PC-3 (cell line): ENCODE measurements at regions not wholly inside any gene's neighbourhood (a gene's known extent, or its start where the extent isn't known, plus 50 kb on each side); places are given as distances from the start of the nearest gene placed in this dataset.
A peak's percentile ranks its signal among the peaks of the same experiment; 100 is the strongest.

ENCODE experiments used
- ATAC-seq: fragments of 200-7000 bp; cut with Tn5 transposase; 2 replicates; pipeline ENCODE4 v1.9.1; 2020; ENCODE audit warnings: mild to moderate bottlenecking, moderate library complexity
- BruUV-seq: library from RNA; stranded (reverse); fragments of 400-500 nt; replicated peaks from 2 replicates; lab custom pipeline; 2021; lab: Mats Ljungman, UMichigan
- CTCF ChIA-PET: fragments of 300-600 bp; sonication (Branson Sonifier 250); formaldehyde crosslinking; loops from one replicate; lab custom pipeline; 2022; ENCODE audit warnings: antibody characterized with exemption; lab: Charles Lee
- POLR2A ChIA-PET: fragments of 300-600 bp; sonication (Branson Sonifier 250); formaldehyde crosslinking; loops from one replicate; lab custom pipeline; 2022; ENCODE audit warnings: antibody characterized with exemption; ENCODE audit not compliant: unreplicated experiment; lab: Charles Lee
- DNase-seq: peaks from one replicate; pipeline ENCODE4 v3.0.0-alpha.2; 2015
- H2AFZ ChIP-seq: fragments of 300-600 bp; sonication (generic); 2 replicates; pipeline ENCODE4 v1.6.0; 2016; ENCODE audit warnings: antibody characterized with exemption, low read length
- H3F3A ChIP-seq: fragments of 300-600 bp; sonication (generic); one replicate; pipeline ENCODE4 v1.6.0; 2017; ENCODE audit warnings: antibody characterized with exemption, low read length, control low read depth, mild to moderate bottlenecking; ENCODE audit not compliant: unreplicated experiment
- H3K27ac ChIP-seq: fragments of 300-600 bp; sonication (generic); 2 replicates; pipeline ENCODE4 v1.5.1; 2016; ENCODE audit warnings: mild to moderate bottlenecking, low read length
- H3K27me3 ChIP-seq: fragments of 300-600 bp; sonication (generic); 2 replicates; pipeline ENCODE4 v1.6.1; 2016; ENCODE audit warnings: low read length, mixed read lengths
- H3K36me3 ChIP-seq: fragments of 300-600 bp; sonication (generic); 2 replicates; pipeline ENCODE4 v1.6.1; 2016; ENCODE audit warnings: low read depth, mixed run types, low read length, mixed read lengths
- H3K4me1 ChIP-seq: fragments of 300-600 bp; sonication (generic); 2 replicates; pipeline ENCODE4 v1.5.1; 2016; ENCODE audit warnings: low read length; ENCODE audit not compliant: insufficient read depth
- H3K4me2 ChIP-seq: fragments of 300-600 bp; sonication (generic); 2 replicates; pipeline ENCODE4 v1.6.0; 2016; ENCODE audit warnings: low read length
- H3K4me3 ChIP-seq: fragments of 300-600 bp; sonication (generic); 2 replicates; pipeline ENCODE4 v1.5.1; 2016; ENCODE audit warnings: mild to moderate bottlenecking, low read length, mixed read lengths
- H3K79me2 ChIP-seq: fragments of 300-600 bp; sonication (generic); 2 replicates; pipeline ENCODE4 v1.6.1; 2017; ENCODE audit warnings: low read length, mixed read lengths
- H3K9ac ChIP-seq: fragments of 300-600 bp; sonication (generic); 2 replicates; pipeline ENCODE4 v1.6.0; 2016; ENCODE audit warnings: mild to moderate bottlenecking, low read length
- H3K9me2 ChIP-seq: fragments of 300-600 bp; sonication (generic); replicated peaks from 2 replicates; pipeline ENCODE4 v1.6.1; 2016; ENCODE audit warnings: mixed run types, low read length, mixed read lengths
- H3K9me3 ChIP-seq: fragments of 300-600 bp; sonication (generic); 2 replicates; pipeline ENCODE4 v1.6.1; 2016; ENCODE audit warnings: low read length, mixed read lengths
- H4K20me1 ChIP-seq: fragments of 300-600 bp; sonication (generic); 2 replicates; pipeline ENCODE4 v1.6.1; 2016; ENCODE audit warnings: low read length, mixed read lengths
- EZH2 ChIP-seq: fragments of 300-600 bp; sonication (generic); IDR thresholded peaks from one replicate; pipeline ENCODE4 v1.6.1; 2017; ENCODE audit warnings: antibody characterized with exemption, mild to moderate bottlenecking, low read length; ENCODE audit not compliant: unreplicated experiment
- EZH2phosphoT487 ChIP-seq: fragments of 300-600 bp; sonication (generic); IDR thresholded peaks from 2 replicates; pipeline ENCODE4 v1.6.1; 2018; ENCODE audit warnings: mild to moderate bottlenecking, antibody characterized with exemption, low read length, borderline replicate concordance
- intact Hi-C: fragments of 100-400 bp; cut with micrococcal nuclease; formaldehyde crosslinking; loops from 2 replicates; pipeline ENCODE4 v1.9.0; 2023
- TF ChIP-seq, protein P1 (sequence below): fragments of 300-600 bp; sonication (generic); conservative IDR thresholded peaks from 2 replicates; pipeline ENCODE4 v1.5.1; 2017; ENCODE audit warnings: antibody characterized with exemption, low read depth, mild to moderate bottlenecking, low read length

DNA sequence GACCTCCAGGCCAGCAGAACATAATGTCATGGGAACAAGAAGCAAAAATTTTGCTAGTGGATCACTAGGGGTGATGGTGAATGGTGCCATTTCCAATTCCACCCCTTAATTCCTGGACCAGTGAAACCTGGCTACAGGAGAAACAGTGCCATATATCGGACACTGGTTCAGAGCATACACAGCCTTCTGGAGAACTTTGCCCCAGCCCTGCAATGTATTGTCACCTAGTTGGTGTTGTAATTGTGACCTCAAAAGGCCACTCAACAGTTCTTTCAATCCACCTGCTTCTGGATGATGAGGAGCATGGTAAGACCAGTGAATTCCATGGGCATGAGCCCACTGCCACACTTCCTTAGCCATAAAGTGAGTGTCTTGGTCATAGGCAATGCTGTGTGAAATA is 59.8 kb upstream of the AASS start:
- POLR2A ChIA-PET = no interaction called here
- H3K4me2 ChIP-seq = no peak overlapping the region
- H3K27me3 ChIP-seq = no peaks in the 10 kb centered on the region
- H3K36me3 ChIP-seq = no peaks in the 10 kb centered on the region
- no peak for DNase-seq
- no peak overlapping the region for H3K9ac ChIP-seq
- no peaks in the 10 kb centered on the region for H3F3A ChIP-seq
- no peak for ATAC-seq
- TF ChIP-seq EZH2 (no peak), EZH2phosphoT487 (no peak)
- TF ChIP-seq, protein P1, sequence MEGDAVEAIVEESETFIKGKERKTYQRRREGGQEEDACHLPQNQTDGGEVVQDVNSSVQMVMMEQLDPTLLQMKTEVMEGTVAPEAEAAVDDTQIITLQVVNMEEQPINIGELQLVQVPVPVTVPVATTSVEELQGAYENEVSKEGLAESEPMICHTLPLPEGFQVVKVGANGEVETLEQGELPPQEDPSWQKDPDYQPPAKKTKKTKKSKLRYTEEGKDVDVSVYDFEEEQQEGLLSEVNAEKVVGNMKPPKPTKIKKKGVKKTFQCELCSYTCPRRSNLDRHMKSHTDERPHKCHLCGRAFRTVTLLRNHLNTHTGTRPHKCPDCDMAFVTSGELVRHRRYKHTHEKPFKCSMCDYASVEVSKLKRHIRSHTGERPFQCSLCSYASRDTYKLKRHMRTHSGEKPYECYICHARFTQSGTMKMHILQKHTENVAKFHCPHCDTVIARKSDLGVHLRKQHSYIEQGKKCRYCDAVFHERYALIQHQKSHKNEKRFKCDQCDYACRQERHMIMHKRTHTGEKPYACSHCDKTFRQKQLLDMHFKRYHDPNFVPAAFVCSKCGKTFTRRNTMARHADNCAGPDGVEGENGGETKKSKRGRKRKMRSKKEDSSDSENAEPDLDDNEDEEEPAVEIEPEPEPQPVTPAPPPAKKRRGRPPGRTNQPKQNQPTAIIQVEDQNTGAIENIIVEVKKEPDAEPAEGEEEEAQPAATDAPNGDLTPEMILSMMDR = no peak
- no peak overlapping the region for H3K27ac ChIP-seq
- H2AFZ ChIP-seq = no peak overlapping the region
- BruUV-seq = no TSS peak
- no peaks in the 10 kb centered on the region for H3K9me3 ChIP-seq
- no peaks in the 10 kb centered on the region for H3K9me2 ChIP-seq
- no peaks in the 10 kb centered on the region for H3K4me1 ChIP-seq
- H3K4me3 ChIP-seq = no peak overlapping the region
- intact Hi-C loops = no loop called here
- no peaks in the 10 kb centered on the region for H4K20me1 ChIP-seq
- H3K79me2 ChIP-seq = no peaks in the 10 kb centered on the region
- CTCF ChIA-PET = no interaction called here

DNA sequence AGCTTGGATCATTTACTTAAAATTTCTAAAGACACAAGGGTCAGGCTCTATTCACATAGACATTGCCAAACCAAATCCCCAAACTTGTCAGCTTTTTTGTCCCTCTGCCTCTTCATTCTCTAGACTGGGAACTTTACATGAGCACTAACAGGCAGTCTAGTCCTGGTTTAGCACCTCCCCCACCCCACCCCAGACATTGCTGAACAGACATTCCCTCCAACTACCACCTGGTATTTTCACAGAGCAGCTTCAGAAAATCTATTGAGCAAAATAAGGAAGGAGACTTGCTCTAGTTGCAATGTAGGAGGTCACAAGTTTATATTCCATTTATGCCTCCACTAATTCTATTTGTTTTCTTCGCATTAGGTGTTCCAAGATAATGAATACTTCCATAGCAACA is 56.8 kb upstream of the AASS start:
- intact Hi-C loops = no loop called here
- Histone ChIP-seq H2AFZ (no peak overlapping the region), H3K4me2 (no peak overlapping the region), H4K20me1 (no peaks in the 10 kb centered on the region), H3K27me3 (no peaks in the 10 kb centered on the region), H3K9ac (no peak overlapping the region), H3K4me3 (no peak overlapping the region), H3K4me1 (no peaks in the 10 kb centered on the region), H3F3A (no peaks in the 10 kb centered on the region), H3K27ac (no peak overlapping the region), H3K9me3 (no peaks in the 10 kb centered on the region), H3K9me2 (no peaks in the 10 kb centered on the region), H3K79me2 (no peaks in the 10 kb centered on the region), H3K36me3 (no peaks in the 10 kb centered on the region)
- ATAC-seq (no peak), DNase-seq (no peak)
- ChIA-PET CTCF (no interaction called here), POLR2A (no interaction called here)
- no TSS peak for BruUV-seq
- TF ChIP-seq EZH2 (no peak), EZH2phosphoT487 (no peak)
- TF ChIP-seq, protein P1 = no peak

DNA sequence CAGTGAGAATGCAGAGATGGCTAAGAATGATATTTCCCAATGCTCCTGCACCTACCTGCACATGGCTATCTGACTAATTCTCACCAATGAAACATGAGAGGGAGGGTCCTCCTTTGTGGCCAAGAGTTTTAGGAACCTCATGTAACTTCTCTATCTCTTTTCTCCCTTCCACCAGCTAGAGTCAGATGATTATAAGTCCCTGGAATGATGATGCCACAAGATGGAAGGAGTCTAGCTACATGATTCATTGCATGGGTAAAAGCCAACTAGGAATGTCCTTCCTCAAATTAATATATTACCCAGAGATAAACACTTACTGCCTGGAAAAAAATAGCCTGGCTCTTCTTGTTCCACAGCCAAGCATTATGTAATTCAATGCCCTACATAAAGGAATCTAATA is 55.1 kb upstream of the AASS start:
- no peak for ATAC-seq
- intact Hi-C loops = no loop called here

More for the DNA sequence above, 55.1 kb upstream of the AASS start:
- Histone ChIP-seq H3K79me2 (no peaks in the 10 kb centered on the region), H3K36me3 (no peaks in the 10 kb centered on the region), H3K9me3 (no peaks in the 10 kb centered on the region), H3F3A (no peaks in the 10 kb centered on the region), H3K9me2 (no peaks in the 10 kb centered on the region), H3K4me1 (no peaks in the 10 kb centered on the region), H3K27me3 (no peaks in the 10 kb centered on the region), H3K4me2 (no peak overlapping the region), H4K20me1 (no peaks in the 10 kb centered on the region), H2AFZ (no peak overlapping the region), H3K9ac (no peak overlapping the region), H3K27ac (no peak overlapping the region), H3K4me3 (no peak overlapping the region)
- DNase-seq = peak; percentile 5
- POLR2A ChIA-PET = no interaction called here
- no peak for TF ChIP-seq EZH2
- no peak for TF ChIP-seq EZH2phosphoT487
- TF ChIP-seq, protein P1 = no peak
- no TSS peak for BruUV-seq
- CTCF ChIA-PET = no interaction called here
